SHP77 treated with DMSO at 0.1 percent for 48 hours (cell line): ENCODE measurements at regions not wholly inside any gene's neighbourhood (a gene's known extent, or its start where the extent isn't known, plus 50 kb on each side); places are given as distances from the start of the nearest gene placed in this dataset.
"Not testable (repeated sequence)": the region's sequence is repeated elsewhere in the genome, so short reads cannot be mapped to it uniquely, and the experiment has no call there.

Experiments used
- DNase-seq: peaks from one replicate; lab custom pipeline; 2025; lab: John Stamatoyannopoulos, UW

GRCh38 chr6:168255283-168255881 lies 64.2 kb downstream of the DACT2 start:
- DNase-seq, result no peak

- no peak for DNase-seq
Measured at GRCh38 chr6:168252267-168252666, 67.3 kb downstream of the DACT2 start.

- no peak for DNase-seq
Measured at GRCh38 chr6:168250250-168250649, 69.3 kb downstream of the DACT2 start.

- no peak for DNase-seq
Measured at GRCh38 chr6:168249746-168250145, 69.8 kb downstream of the DACT2 start.

- no peak for DNase-seq
Measured at GRCh38 chr6:168248148-168248620, 71.4 kb downstream of the DACT2 start.

GRCh38 chr6:168247443-168248147 lies 72.0 kb downstream of the DACT2 start:
- peak; percentile 45 for DNase-seq

DNA sequence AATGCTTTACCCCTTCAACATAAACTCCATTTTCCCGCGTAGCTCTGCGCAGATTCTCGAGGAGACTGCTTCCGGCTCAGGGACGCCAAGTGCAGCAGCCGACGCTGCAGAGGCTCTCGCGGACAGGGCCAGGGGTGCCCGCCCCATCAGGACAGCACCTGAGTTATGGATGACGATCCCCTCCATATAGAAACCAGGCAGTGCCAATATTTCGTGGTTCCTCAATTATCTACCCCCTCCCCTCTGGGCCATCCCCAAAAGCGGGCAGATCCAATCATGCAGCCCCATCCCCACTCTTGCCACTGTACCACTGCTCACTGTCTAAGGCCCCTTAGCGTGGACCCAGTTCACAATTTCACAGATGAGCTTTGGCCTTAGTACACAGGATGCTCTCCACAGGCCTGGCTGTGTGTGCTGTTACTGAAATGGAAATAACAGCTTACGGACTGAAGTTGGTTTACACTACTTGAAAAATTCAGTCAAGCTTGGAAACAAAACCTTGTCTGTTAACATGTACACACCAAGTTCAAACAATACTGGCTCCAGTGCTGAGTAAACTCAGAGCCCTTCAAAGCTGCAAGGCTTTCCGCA lies 74.5 kb downstream of the DACT2 start:
- DNase-seq, result no peak

DNA sequence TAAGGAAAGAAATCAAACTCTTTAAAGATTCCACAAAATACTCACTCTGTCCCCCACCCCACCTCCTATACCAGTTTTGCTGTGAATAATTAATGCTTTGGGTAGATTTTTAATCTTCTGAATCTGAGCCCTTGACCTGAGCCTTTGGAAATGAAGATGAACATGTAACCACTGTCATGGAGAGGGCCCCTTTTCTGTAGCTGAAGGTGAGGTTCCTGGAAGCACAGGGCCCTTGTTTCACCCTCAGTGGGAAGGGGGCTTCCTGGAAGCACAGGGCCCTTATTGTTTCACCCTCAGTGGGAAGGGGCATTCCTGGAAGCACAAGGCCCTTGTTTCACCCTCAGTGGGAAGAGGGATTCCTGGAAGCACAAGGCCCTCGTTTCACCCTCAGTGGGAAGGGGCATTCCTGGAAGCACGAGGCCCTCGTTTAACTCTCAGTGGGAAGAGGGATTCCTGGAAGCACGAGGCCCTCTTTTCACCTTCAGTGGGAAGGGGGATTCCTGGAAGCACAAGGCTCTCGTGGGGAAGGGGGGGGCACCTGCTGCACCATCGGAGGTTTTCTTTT lies 75.7 kb downstream of the DACT2 start:
- DNase-seq, result no peak

DNA sequence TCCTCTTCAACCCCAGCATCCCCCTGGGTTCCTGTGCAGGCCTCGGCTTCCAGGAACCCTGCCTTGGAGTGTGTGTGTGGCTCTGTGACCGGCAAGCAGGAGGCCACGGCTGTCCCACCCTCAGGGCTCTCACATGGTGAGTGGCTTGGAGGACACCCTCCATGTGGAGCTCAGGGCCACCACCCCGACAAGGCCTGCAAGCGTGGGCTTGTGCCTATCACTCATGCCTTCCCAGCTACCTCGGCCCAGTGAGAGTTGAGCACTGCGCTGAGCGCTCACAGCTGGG lies 76.7 kb downstream of the DACT2 start:
- DNase-seq, result no peak

GRCh38 chr6:168242111-168242939 lies 77.3 kb downstream of the DACT2 start:
- no peak for DNase-seq

DNA sequence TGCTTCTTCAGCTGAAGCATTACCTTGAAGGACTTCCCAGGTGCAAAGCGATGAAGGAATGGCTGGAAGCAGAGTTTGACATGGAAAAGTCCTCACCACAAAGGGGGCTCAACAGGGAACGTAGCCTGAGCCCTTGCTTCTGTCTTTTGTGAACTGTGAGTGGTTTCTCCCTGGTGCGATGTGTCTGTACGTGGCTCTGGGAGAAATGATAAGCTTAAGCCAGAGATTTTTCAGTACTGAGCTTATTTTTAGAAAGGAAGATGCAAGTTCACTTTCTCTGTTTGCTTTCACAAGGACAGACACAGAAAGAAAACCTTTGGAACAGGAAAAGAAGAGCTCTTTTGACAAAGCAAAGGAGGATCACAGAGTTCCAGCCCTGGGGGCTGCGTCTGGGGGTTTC lies 79.4 kb downstream of the DACT2 start:
- DNase-seq, result no peak

- DNase-seq, result no peak
Measured at GRCh38 chr6:168239044-168239773, 80.4 kb downstream of the DACT2 start.

- no peak for DNase-seq
Measured at GRCh38 chr6:168238159-168238909, 81.2 kb downstream of the DACT2 start.

GRCh38 chr6:168233875-168234213 lies 85.7 kb downstream of the DACT2 start:
- not testable (repeated sequence) for DNase-seq

DNA sequence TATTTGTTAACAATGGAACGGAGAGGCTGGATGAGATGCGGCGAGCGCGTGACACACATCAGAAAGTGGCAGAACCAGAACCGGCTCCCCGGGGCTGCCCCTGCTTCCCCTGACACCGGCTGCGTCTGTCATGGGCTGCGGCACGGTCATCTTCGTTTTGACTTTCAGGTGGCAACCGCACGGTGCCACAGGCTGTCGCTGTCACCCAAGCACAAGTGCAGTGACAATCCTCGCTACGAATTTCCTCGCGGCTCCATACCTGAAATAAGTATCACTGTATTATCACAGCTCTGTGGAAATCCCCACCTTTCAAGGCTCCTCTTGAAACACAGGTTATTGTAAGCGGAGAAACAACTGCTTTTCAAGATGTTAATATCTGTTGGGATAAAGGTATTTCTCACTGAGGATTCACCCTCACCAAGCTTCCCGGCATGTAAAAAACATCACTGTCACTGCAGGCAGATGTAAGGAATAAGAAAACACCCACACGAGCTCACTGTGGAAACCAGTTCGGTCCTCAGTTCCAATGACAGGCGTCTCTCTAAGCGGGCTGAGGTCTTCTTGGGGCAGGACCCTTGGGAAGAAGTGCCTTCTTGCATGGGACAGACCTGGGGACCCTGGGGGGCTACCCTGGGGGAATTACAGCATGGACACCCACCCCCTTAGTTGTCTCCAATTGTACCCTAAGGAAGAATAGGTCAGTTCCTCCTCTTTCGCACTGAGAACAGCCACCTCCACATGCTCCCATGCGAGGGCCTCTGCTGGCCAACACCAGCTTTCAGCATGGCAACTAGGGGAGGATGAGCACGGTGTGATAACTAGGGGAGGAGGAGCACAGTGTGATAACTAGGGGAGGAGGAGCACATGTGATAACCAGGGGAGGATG lies 86.3 kb downstream of the DACT2 start:
- DNase-seq, result no peak

DNA sequence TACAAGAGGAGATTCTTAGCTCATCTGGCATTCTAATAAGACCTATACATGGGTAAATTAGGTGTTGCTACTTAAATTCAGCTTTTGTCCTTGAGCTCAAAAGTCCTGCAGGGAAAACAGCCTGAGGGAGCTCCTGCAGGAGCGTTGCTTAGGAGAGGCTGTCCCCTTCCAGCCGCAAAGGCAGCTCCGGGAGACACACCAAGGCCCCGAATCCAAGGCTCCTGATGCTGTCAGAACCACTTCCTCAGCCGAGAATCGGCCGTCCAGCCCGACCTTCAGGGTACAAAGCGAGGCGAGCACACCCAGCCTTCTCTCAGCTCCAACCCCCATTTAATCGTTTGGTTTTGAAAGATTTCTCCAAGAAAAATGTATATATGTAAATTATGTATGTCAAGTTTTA lies 87.0 kb downstream of the DACT2 start:
- DNase-seq, result no peak

DNA sequence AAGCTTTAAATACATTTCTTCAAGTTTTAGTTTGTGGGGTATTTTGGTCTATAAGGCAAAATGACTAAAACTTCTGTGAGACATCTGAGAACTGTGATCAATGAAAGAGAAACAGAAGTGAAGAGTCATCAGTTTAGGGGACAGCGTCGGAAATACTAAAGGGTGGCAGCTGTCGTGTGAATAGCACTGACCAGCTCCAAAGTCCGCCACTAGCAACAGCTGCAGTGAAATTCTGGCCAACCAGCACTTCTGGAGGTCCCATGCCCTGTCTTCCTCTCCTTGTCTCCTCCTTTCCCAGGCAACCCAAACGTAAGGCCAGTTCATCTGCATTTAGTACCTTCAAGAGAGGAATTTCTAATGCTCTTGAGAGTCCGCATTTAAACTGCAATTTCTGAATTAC lies 87.5 kb downstream of the DACT2 start:
- DNase-seq, result no peak

DNA sequence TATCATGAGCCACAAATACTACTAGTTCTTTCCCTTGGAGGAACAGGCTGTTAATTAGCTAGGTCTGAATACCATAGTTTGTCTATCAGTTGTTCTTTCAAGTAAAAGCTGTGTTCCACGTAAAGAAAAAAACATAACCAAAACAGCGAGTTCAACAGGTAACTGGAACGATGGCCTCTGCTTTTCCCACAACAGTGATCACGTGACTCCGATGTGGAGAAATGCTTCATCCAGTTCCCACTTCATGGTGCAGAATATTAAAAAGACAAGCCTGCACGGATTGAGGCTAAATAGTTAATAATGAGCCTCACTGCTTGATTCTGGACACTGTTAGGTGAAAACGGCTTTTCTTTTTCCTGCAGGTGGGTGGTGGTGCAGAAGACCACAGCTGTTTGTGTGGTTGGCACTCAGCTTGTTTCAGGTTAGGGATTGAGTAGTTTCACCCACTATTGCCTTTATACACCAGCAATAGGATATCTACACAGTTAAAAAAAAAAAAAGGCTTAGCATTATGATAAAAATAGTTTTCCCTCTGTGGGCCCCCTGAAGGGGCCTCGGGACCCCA lies 88.1 kb downstream of the DACT2 start:
- no peak for DNase-seq

DNA sequence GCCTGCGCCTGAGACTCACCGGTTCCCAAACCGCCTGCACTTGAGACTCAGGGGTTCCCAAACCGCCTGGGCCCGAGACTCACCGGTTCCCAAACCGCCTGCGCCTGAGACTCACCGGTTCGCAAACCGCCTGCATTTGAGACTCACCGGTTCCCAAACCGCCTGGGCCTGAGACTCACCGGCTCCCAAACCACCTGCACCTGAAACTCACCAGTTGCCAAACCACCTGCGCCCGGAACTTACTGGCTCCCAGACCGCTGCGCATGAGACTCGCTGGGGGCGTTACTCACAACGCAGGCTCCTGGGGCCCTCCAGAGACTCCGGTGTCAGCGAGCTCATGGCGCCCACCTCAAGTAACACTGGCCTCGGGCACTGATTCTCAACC lies 90.2 kb downstream of the DACT2 start:
- DNase-seq, result no peak
